ENCODE measurements at regions not wholly inside any gene's neighbourhood (a gene's known extent, or its start where the extent isn't known, plus 50 kb on each side); places are given as distances from the start of the nearest gene placed in this dataset.

- TF ChIP-seq CTCF (IDR thresholded peaks at IDR 0.05 in 2 of 3, conservative IDR thresholded peaks at IDR 0.05 in 1 of 3; ENCODE audit: insufficient read depth in 2 of 3, low read depth in 1 of 3, low read length in 3 of 3) = no peak
- TF ChIP-seq CBFA2T3 (IDR thresholded peaks at IDR 0.05) = no peak
- no peak for TF ChIP-seq SETDB1 (IDR thresholded peaks at IDR 0.05; ENCODE audit: low read length)
- no peak for TF ChIP-seq YBX1 (IDR thresholded peaks at IDR 0.05)
- no peak for TF ChIP-seq POLR2A (conservative IDR thresholded peaks at IDR 0.05)
- no peak for TF ChIP-seq SIN3A (IDR thresholded peaks at IDR 0.05; ENCODE audit: borderline replicate concordance in 2 of 2, control insufficient read depth in 1 of 2, low read depth in 2 of 2, low read length in 2 of 2)
- TF ChIP-seq MAX (CRISPR knock-in tag; IDR thresholded peaks at IDR 0.05) = no peak
- TF ChIP-seq TEAD4 (IDR thresholded peaks at IDR 0.05; ENCODE audit: low read length) = no peak
- no peak for TF ChIP-seq TEAD4 (CRISPR knock-in tag; IDR thresholded peaks at IDR 0.05; ENCODE audit: borderline replicate concordance)
- no peak for TF ChIP-seq ARID2 (IDR thresholded peaks at IDR 0.05)
- TF ChIP-seq RFX1 (IDR thresholded peaks at IDR 0.05) = no peak
- no peak for TF ChIP-seq NFIC (IDR thresholded peaks at IDR 0.05)
Observed at GRCh38 chr10:120048391-120048790, 155.9 kb downstream of the SEC23IP start.
